Adrenal gland (tissue), 9 donors: ENCODE measurements at regions not wholly inside any gene's neighbourhood (a gene's known extent, or its start where the extent isn't known, plus 50 kb on each side); places are given as distances from the start of the nearest gene placed in this dataset.
A peak's percentile ranks its signal among the peaks of the same experiment; 100 is the strongest.

ENCODE experiments used
- DNase-seq, 7 donors: peaks; one replicate each; pipeline ENCODE4 v3.0.0-alpha.2; 2019 to 2020
- H3K27ac ChIP-seq, 5 donors: fragments of 200-600 bp; sonication (generic) in 4 of 5; 1 replicate in 3 of 5; 2 replicates in 2 of 5; pipeline versions ENCODE4 v1.5.1 to v1.8.0; 2016 to 2020; ENCODE audit warnings: mild to moderate bottlenecking in 1 of 5
- H3K27me3 ChIP-seq: fragments of 200-600 bp; 2 replicates; pipeline ENCODE4 v1.8.0; 2021
- H3K36me3 ChIP-seq, 2 donors: fragments of 200-600 bp; replicated peaks in 1 of 2; 1 replicate in 1 of 2; 2 replicates in 1 of 2; pipeline versions ENCODE4 v1.5.1 to v1.8.0; 2018 to 2022
- H3K4me1 ChIP-seq, 2 donors: fragments of 200-600 bp; replicated peaks in 1 of 2; 1 replicate in 1 of 2; 2 replicates in 1 of 2; pipeline versions ENCODE4 v1.5.1 to v1.8.0; 2018 to 2021
- H3K4me3 ChIP-seq, 4 donors: fragments of 200-600 bp; sonication (generic) in 3 of 4; one replicate each; pipeline ENCODE4 v1.5.1; 2016 to 2018
- H3K9me3 ChIP-seq, 3 donors: fragments of 200-600 bp; sonication (generic) in 1 of 3; replicated peaks in 1 of 3; 1 replicate in 2 of 3; 2 replicates in 1 of 3; pipeline versions ENCODE4 v1.5.1 to v1.8.0; 2016 to 2021
- POLR2A ChIP-seq, 2 donors: fragments of 450-650 bp; IDR thresholded peaks; one replicate each; pipeline ENCODE4 v1.6.1; 2017; ENCODE audit warnings: antibody characterized with exemption in 2 of 2, mild to moderate bottlenecking in 2 of 2, moderate library complexity in 1 of 2
- WGBS, 4 donors: extraction: QIAGEN DNeasy Blood & Tissue Kit in 2 of 4; methylation state at CpG; one replicate each; pipeline versions ENCODE4 v1.1.5 to v1.1.7; 2013 to 2017; 5-methylcytosine and 5-hydroxymethylcytosine counted together
- intact Hi-C, 2 donors: fragments of 100-400 bp; cut with DNase I; formaldehyde crosslinking; loops; one replicate each; pipeline versions ENCODE4 v1.14.1 to v1.15.0; 2022 to 2023
- TF ChIP-seq, protein P1 (sequence below), 6 experiments: fragments of 450-650 bp in 4 of 6; fragments of 200-600 bp in 2 of 6; sonication (generic) in 1 of 6; IDR thresholded peaks; 1 replicate in 5 of 6; 2 replicates in 1 of 6; pipeline versions ENCODE4 v1.5.1 to v1.8.0; 2016 to 2021; ENCODE audit warnings: antibody characterized with exemption in 6 of 6, mild to moderate bottlenecking in 2 of 6, moderate library complexity in 1 of 6
- donor health status: healthy with polysubstance abuse.
- donor health status: Bipolar disorder and iron deficiency.
- donor health status: DM: yes; HTN: yes; CAD: no.
- donor health status: DM: no; HTN: no; CAD: no.
- donor health status: DM: no; HTN: no; CAD: no.

DNA sequence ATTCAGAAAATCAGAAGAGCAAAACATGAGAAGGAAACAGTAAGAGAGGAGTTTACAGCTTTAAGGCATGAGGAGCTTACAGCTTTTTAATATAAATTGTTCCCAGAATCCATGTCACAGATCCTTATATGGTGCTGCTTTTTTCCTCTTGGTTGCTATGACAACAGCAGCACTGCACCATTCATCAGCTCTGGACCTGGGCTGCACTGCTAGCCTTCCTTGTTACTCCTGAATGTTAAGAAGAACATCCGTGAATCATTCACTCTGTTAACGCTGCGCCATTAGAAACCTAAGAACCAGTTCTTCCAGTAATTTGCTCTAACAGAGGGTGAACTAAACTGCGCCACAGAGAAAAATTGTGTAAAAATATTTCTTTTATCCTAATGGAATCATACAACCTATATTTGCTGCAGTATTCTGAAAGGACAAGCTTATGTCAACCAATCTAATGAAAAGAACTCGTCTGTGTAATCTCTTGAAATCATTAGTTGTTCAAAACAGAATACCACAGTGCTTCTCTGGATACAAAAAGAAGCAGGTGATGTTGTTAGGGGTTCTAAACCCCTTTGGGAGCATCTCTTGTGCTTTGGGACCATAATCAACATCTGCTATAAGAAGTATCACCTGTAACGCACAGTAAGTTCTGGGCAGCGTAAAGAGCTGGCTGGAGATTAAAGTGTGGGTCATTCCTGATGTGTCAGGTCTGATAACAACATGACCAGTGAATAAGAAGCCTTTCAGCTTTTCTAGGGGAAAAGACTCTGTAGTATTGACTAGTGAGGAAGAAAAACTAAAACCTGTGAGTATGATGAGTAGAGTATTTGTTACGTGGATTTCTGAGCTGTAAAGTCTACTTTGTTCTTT, 151.2 kb downstream of the TANC2 start:
- Histone ChIP-seq H3K36me3 (no peaks in the 10 kb centered on the region), H3K4me3 (no peak overlapping the region), H3K9me3 (no peaks in the 10 kb centered on the region), H3K27ac (no peak overlapping the region), H3K4me1 (no peaks in the 10 kb centered on the region), H3K27me3 (no peaks in the 10 kb centered on the region)
- peak in 1 of 7 donors; percentile 81 for DNase-seq
- intact Hi-C loops, result no loop called here
- WGBS, 4 donors, result 82 to 89% (median 86%) methylated on average over 8 of the region's 8 CpGs
- TF ChIP-seq POLR2A (IDR thresholded peaks at IDR 0.05), result no peak
- TF ChIP-seq, protein P1, sequence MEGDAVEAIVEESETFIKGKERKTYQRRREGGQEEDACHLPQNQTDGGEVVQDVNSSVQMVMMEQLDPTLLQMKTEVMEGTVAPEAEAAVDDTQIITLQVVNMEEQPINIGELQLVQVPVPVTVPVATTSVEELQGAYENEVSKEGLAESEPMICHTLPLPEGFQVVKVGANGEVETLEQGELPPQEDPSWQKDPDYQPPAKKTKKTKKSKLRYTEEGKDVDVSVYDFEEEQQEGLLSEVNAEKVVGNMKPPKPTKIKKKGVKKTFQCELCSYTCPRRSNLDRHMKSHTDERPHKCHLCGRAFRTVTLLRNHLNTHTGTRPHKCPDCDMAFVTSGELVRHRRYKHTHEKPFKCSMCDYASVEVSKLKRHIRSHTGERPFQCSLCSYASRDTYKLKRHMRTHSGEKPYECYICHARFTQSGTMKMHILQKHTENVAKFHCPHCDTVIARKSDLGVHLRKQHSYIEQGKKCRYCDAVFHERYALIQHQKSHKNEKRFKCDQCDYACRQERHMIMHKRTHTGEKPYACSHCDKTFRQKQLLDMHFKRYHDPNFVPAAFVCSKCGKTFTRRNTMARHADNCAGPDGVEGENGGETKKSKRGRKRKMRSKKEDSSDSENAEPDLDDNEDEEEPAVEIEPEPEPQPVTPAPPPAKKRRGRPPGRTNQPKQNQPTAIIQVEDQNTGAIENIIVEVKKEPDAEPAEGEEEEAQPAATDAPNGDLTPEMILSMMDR (IDR thresholded peaks at IDR 0.05), result no peak

DNA sequence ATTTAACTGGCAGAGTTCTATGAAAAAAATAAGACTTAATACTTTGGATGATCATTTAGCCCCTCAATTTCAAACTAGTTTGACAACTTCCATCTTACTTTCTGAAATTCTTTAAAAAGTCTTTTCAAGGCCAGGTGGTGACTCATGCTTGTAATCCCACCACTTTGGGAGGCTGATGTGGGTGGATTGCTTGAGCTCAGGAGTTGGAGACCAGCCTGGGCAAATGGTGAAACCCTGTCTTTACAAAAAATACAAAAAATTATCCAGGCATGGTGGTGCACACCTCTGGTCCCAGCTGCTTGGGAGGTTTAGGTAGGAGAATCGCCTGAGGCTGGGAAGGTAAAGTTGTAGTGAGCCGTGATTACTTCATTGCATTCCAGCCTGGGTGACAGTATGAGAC, 154.4 kb downstream of the TANC2 start:
- H3K9me3 ChIP-seq, result no peaks in the 10 kb centered on the region
- intact Hi-C loops, result no loop called here
- no peak for DNase-seq
- no peaks in the 10 kb centered on the region for H3K36me3 ChIP-seq
- no peak overlapping the region for H3K27ac ChIP-seq
- H3K27me3 ChIP-seq, result no peaks in the 10 kb centered on the region
- TF ChIP-seq POLR2A (IDR thresholded peaks at IDR 0.05), result no peak
- TF ChIP-seq, protein P1 (IDR thresholded peaks at IDR 0.05), result no peak
- WGBS, 4 donors, result 96 to 100% (median 97%) methylated on average over 2 of the region's 2 CpGs
- H3K4me3 ChIP-seq, result no peak overlapping the region
- no peaks in the 10 kb centered on the region for H3K4me1 ChIP-seq

DNA sequence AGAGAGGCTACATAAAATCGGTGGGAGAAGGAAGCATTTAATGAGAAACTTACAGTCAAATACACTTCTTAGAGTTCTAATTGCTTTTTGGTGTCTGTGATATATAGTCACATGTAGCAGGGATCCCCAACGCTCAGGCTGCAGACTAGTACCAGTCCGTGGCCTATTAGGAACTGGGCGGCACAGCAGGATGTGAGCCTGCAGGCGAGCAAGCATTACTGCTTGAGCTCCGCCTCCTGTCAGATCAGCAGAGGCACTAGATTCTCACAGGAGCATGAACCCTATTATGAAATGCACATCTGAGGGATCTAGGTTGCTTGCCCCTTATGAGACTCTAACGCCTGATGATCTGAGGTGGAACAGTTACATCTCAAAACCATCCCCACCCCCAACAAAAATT, 158.5 kb downstream of the TANC2 start:
- TF ChIP-seq POLR2A (IDR thresholded peaks at IDR 0.05), result no peak
- TF ChIP-seq, protein P1 (IDR thresholded peaks at IDR 0.05), result no peak
- Histone ChIP-seq H3K27ac (no peak overlapping the region), H3K4me3 (no peak overlapping the region), H3K27me3 (no peaks in the 10 kb centered on the region), H3K4me1 (no peaks in the 10 kb centered on the region), H3K36me3 (no peaks in the 10 kb centered on the region), H3K9me3 (no peaks in the 10 kb centered on the region)
- 82 to 95% (median 88%) methylated on average over 7 of the region's 7 CpGs for WGBS, 4 donors
- no peak for DNase-seq
- intact Hi-C loops, result no loop called here

DNA sequence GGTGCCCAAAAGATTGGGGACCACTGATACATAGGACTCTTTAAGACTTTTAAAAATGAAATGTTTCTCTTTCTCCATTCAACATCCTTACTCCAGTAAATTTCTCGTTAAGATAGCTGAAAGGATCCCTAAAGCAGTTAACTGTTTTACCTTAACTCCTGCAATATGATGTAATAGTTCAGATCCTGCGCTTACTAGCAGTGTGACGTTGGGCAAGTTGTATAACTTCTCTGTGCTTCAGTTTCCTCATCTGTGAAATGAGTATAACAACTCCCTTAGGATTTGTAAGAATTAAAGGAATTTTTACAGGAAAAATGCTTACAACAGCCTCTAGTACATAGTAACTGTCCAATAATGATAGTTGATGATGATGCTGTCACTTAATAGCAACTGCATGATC, 158.9 kb downstream of the TANC2 start:
- no peak overlapping the region for H3K27ac ChIP-seq
- H3K4me1 ChIP-seq, result no peaks in the 10 kb centered on the region
- no peak overlapping the region for H3K4me3 ChIP-seq
- no peaks in the 10 kb centered on the region for H3K27me3 ChIP-seq
- no peaks in the 10 kb centered on the region for H3K36me3 ChIP-seq
- no peak for TF ChIP-seq POLR2A (IDR thresholded peaks at IDR 0.05)
- TF ChIP-seq, protein P1 (IDR thresholded peaks at IDR 0.05), result no peak
- no peaks in the 10 kb centered on the region for H3K9me3 ChIP-seq
- intact Hi-C loops, result no loop called here
- WGBS, 4 donors, result 89 to 94% (median 91%) methylated on average over 3 of the region's 3 CpGs
- DNase-seq, result no peak
